Esophagus squamous epithelium (tissue), 4 donors: ENCODE measurements at regions not wholly inside any gene's neighbourhood (a gene's known extent, or its start where the extent isn't known, plus 50 kb on each side); places are given as distances from the start of the nearest gene placed in this dataset.

Experiments
- CTCF ChIP-seq, 6 experiments: fragments of 450-650 bp in 4 of 6; fragments of 200-600 bp in 2 of 6; sonication (generic) in 2 of 6; IDR thresholded peaks; one replicate each; pipeline ENCODE4 v1.5.1; 2016 to 2019; ENCODE audit warnings: antibody characterized with exemption in 6 of 6, mild to moderate bottlenecking in 4 of 6, moderate library complexity in 4 of 6
- POLR2A ChIP-seq, 4 donors: fragments of 450-650 bp; IDR thresholded peaks; one replicate each; pipeline ENCODE4 v1.6.1; 2017; ENCODE audit warnings: antibody characterized with exemption in 4 of 4, mild to moderate bottlenecking in 4 of 4, moderate library complexity in 3 of 4

- TF ChIP-seq POLR2A (IDR thresholded peaks at IDR 0.05) (no peak), CTCF (IDR thresholded peaks at IDR 0.05) (no peak)
Observed at GRCh38 chr5:13519131-13519530, 425.4 kb downstream of the DNAH5 start.
